HEK293 (cell line): ENCODE measurements at regions not wholly inside any gene's neighbourhood (a gene's known extent, or its start where the extent isn't known, plus 50 kb on each side); places are given as distances from the start of the nearest gene placed in this dataset.

ENCODE experiments used
- CTCF ChIA-PET: fragments of 350-600 bp; formaldehyde crosslinking; extraction: SDS; loops from one replicate; lab custom pipeline; 2021; ENCODE audit warnings: antibody characterized with exemption; lab: Yijun Ruan, JAX
- POLR2A ChIA-PET: fragments of 300-600 bp; formaldehyde crosslinking; extraction: SDS; loops from one replicate; lab custom pipeline; 2020; ENCODE audit warnings: antibody characterized with exemption, inconsistent platforms; lab: Yijun Ruan, JAX
- H3K27ac ChIP-seq: fragments of 200-500 bp; sonication (Bioruptor generic); 2 replicates; pipeline ENCODE4 v1.5.1; 2014; ENCODE audit warnings: low read depth, low read length, control low read depth, inconsistent platforms; ENCODE audit errors: extremely low read depth
- H3K36me3 ChIP-seq, 2 experiments: fragments of 200-500 bp in 1 of 2; sonication (Bioruptor generic) in 1 of 2; 1 replicate in 1 of 2; 2 replicates in 1 of 2; pipeline ENCODE4 v1.5.1; 2014 to 2017; ENCODE audit warnings: inconsistent platforms in 2 of 2, low read length in 2 of 2; ENCODE audit not compliant: control insufficient read depth in 2 of 2, insufficient read depth in 1 of 2
- H3K4me1 ChIP-seq: fragments of 200-500 bp; sonication (Bioruptor generic); 2 replicates; pipeline ENCODE4 v1.5.1; 2014; ENCODE audit warnings: mild to moderate bottlenecking, low read length, inconsistent platforms; ENCODE audit not compliant: control insufficient read depth, insufficient read depth
- H3K4me3 ChIP-seq: 2 replicates; pipeline ENCODE4 v1.5.1; 2011; ENCODE audit warnings: low read depth, mild to moderate bottlenecking, control low read depth, low read length, moderate library complexity
- H3K9me3 ChIP-seq: fragments of 200-500 bp; sonication (Bioruptor generic); 2 replicates; pipeline ENCODE4 v1.5.1; 2014; ENCODE audit warnings: low read depth, low read length, inconsistent platforms; ENCODE audit not compliant: control insufficient read depth, insufficient read depth
- FEZF1 ChIP-seq: fragments of 450-650 bp; formaldehyde crosslinking; IDR thresholded peaks from 2 replicates; pipeline ENCODE4 v1.5.1; 2016; ENCODE audit warnings: missing biosample characterization, missing genetic modification characterization
- HOXD13 ChIP-seq: sonication (generic); formaldehyde crosslinking; IDR thresholded peaks from 2 replicates; pipeline ENCODE4 v1.8.0; 2022; ENCODE audit warnings: missing genetic modification reagents, borderline replicate concordance
- KLF9 ChIP-seq: fragments of 450-650 bp; formaldehyde crosslinking; IDR thresholded peaks from 2 replicates; pipeline ENCODE4 v1.5.1; 2016; ENCODE audit warnings: missing biosample characterization, missing genetic modification characterization, low read depth
- SETDB1 ChIP-seq: IDR thresholded peaks from one replicate; pipeline ENCODE4 v1.6.1; 2017; ENCODE audit warnings: mild to moderate bottlenecking, low read length, moderate library complexity, mixed read lengths; ENCODE audit not compliant: insufficient read length
- YY2 ChIP-seq: fragments of 450-650 bp; formaldehyde crosslinking; IDR thresholded peaks from 2 replicates; pipeline ENCODE4 v1.5.1; 2016; ENCODE audit warnings: missing biosample characterization, missing genetic modification characterization
- ZNF138 ChIP-seq: fragments of 450-650 bp; formaldehyde crosslinking; IDR thresholded peaks from 2 replicates; pipeline ENCODE4 v1.5.1; 2016; ENCODE audit warnings: missing biosample characterization, missing genetic modification characterization, borderline replicate concordance
- ZNF521 ChIP-seq: fragments of 450-650 bp; formaldehyde crosslinking; IDR thresholded peaks from 2 replicates; pipeline ENCODE4 v1.5.1; 2017; ENCODE audit warnings: missing biosample characterization, mild to moderate bottlenecking, missing genetic modification characterization
- ZNF544 ChIP-seq: fragments of 450-650 bp; formaldehyde crosslinking; IDR thresholded peaks from 2 replicates; pipeline ENCODE4 v1.5.0; 2017; ENCODE audit warnings: missing biosample characterization, missing genetic modification characterization
- ZNF571 ChIP-seq: fragments of 450-650 bp; formaldehyde crosslinking; IDR thresholded peaks from 2 replicates; pipeline ENCODE4 v1.5.0; 2017; ENCODE audit warnings: missing biosample characterization, missing genetic modification characterization
- ZNF664 ChIP-seq: fragments of 450-650 bp; formaldehyde crosslinking; IDR thresholded peaks from 2 replicates; pipeline ENCODE4 v1.5.1; 2016; ENCODE audit warnings: missing biosample characterization, missing genetic modification characterization
- ZNF701 ChIP-seq: fragments of 450-650 bp; formaldehyde crosslinking; IDR thresholded peaks from 2 replicates; pipeline ENCODE4 v1.5.1; 2016; ENCODE audit warnings: missing biosample characterization, missing genetic modification characterization
- ZNF707 ChIP-seq: fragments of 450-650 bp; formaldehyde crosslinking; IDR thresholded peaks from 2 replicates; pipeline ENCODE4 v1.5.1; 2016; ENCODE audit warnings: missing biosample characterization, missing genetic modification characterization
- TF ChIP-seq, protein P1 (sequence below): fragments of 450-650 bp; formaldehyde crosslinking; IDR thresholded peaks from 2 replicates; pipeline ENCODE4 v1.5.1; 2016; ENCODE audit warnings: missing biosample characterization, missing genetic modification characterization
- TF ChIP-seq, protein P2 (sequence below): fragments of 450-650 bp; formaldehyde crosslinking; IDR thresholded peaks from 2 replicates; pipeline ENCODE4 v1.5.1; 2016; ENCODE audit warnings: missing biosample characterization, missing genetic modification characterization
- TF ChIP-seq, protein P3 (sequence below): fragments of 450-650 bp; formaldehyde crosslinking; IDR thresholded peaks from 2 replicates; pipeline ENCODE4 v1.5.1; 2016; ENCODE audit warnings: missing biosample characterization, missing genetic modification characterization
- TF ChIP-seq, protein P4 (sequence below): fragments of 450-650 bp; IDR thresholded peaks from 2 replicates; pipeline ENCODE4 v1.5.1; 2018; ENCODE audit warnings: missing biosample characterization, missing genetic modification characterization
- TF ChIP-seq, protein P5 (sequence below): sonication (generic); formaldehyde crosslinking; IDR thresholded peaks from 2 replicates; pipeline ENCODE4 v1.8.1; 2022; ENCODE audit warnings: mild to moderate bottlenecking, moderate library complexity, missing genetic modification reagents
- TF ChIP-seq, protein P6 (sequence below): fragments of 450-650 bp; formaldehyde crosslinking; IDR thresholded peaks from 2 replicates; pipeline ENCODE4 v1.5.0; 2017; ENCODE audit warnings: missing biosample characterization, missing genetic modification characterization, borderline replicate concordance
- TF ChIP-seq, protein P7 (sequence below): fragments of 450-650 bp; formaldehyde crosslinking; IDR thresholded peaks from 2 replicates; pipeline ENCODE4 v1.5.1; 2016; ENCODE audit warnings: missing biosample characterization, missing genetic modification characterization

- POLR2A ChIA-PET = no interaction called here
- CTCF ChIA-PET = no interaction called here
- H3K36me3 ChIP-seq = no peaks in the 10 kb centered on the region
Observed at GRCh38 chr10:130495891-130496636, 359.9 kb downstream of the GLRX3 start.

GRCh38 chr10:130497056-130498010, 361.1 kb downstream of the GLRX3 start:
- CTCF ChIA-PET = no interaction called here
- Histone ChIP-seq H3K27ac (no peak overlapping the region), H3K36me3 (no peaks in the 10 kb centered on the region), H3K4me1 (no peaks in the 10 kb centered on the region), H3K4me3 (no peak overlapping the region), H3K9me3 (no peaks in the 10 kb centered on the region)
- POLR2A ChIA-PET = no interaction called here
- TF ChIP-seq ZNF571 (tag by site-specific recombination) (no peak), SETDB1 (no peak), HOXD13 (CRISPR knock-in tag) (no peak), KLF9 (tag by site-specific recombination) (no peak), ZNF138 (tag by site-specific recombination) (no peak)
- TF ChIP-seq, protein P1, sequence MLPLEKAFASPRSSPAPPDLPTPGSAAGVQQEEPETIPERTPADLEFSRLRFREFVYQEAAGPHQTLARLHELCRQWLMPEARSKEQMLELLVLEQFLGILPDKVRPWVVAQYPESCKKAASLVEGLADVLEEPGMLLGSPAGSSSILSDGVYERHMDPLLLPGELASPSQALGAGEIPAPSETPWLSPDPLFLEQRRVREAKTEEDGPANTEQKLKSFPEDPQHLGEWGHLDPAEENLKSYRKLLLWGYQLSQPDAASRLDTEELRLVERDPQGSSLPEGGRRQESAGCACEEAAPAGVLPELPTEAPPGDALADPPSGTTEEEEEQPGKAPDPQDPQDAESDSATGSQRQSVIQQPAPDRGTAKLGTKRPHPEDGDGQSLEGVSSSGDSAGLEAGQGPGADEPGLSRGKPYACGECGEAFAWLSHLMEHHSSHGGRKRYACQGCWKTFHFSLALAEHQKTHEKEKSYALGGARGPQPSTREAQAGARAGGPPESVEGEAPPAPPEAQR = no peak
- TF ChIP-seq, protein P2, sequence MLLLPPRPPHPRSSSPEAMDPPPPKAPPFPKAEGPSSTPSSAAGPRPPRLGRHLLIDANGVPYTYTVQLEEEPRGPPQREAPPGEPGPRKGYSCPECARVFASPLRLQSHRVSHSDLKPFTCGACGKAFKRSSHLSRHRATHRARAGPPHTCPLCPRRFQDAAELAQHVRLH = no peak
- TF ChIP-seq, protein P3, sequence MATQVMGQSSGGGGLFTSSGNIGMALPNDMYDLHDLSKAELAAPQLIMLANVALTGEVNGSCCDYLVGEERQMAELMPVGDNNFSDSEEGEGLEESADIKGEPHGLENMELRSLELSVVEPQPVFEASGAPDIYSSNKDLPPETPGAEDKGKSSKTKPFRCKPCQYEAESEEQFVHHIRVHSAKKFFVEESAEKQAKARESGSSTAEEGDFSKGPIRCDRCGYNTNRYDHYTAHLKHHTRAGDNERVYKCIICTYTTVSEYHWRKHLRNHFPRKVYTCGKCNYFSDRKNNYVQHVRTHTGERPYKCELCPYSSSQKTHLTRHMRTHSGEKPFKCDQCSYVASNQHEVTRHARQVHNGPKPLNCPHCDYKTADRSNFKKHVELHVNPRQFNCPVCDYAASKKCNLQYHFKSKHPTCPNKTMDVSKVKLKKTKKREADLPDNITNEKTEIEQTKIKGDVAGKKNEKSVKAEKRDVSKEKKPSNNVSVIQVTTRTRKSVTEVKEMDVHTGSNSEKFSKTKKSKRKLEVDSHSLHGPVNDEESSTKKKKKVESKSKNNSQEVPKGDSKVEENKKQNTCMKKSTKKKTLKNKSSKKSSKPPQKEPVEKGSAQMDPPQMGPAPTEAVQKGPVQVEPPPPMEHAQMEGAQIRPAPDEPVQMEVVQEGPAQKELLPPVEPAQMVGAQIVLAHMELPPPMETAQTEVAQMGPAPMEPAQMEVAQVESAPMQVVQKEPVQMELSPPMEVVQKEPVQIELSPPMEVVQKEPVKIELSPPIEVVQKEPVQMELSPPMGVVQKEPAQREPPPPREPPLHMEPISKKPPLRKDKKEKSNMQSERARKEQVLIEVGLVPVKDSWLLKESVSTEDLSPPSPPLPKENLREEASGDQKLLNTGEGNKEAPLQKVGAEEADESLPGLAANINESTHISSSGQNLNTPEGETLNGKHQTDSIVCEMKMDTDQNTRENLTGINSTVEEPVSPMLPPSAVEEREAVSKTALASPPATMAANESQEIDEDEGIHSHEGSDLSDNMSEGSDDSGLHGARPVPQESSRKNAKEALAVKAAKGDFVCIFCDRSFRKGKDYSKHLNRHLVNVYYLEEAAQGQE (tag by site-specific recombination) = no peak

More at GRCh38 chr10:130495891-130496636, 359.9 kb downstream of the GLRX3 start:
- TF ChIP-seq ZNF701 (tag by site-specific recombination) = no peak
- TF ChIP-seq, protein P4, sequence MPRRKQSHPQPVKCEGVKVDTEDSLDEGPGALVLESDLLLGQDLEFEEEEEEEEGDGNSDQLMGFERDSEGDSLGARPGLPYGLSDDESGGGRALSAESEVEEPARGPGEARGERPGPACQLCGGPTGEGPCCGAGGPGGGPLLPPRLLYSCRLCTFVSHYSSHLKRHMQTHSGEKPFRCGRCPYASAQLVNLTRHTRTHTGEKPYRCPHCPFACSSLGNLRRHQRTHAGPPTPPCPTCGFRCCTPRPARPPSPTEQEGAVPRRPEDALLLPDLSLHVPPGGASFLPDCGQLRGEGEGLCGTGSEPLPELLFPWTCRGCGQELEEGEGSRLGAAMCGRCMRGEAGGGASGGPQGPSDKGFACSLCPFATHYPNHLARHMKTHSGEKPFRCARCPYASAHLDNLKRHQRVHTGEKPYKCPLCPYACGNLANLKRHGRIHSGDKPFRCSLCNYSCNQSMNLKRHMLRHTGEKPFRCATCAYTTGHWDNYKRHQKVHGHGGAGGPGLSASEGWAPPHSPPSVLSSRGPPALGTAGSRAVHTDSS (tag by site-specific recombination) = no peak
- no peak for TF ChIP-seq ZNF707 (tag by site-specific recombination)
- TF ChIP-seq YY2 (tag by site-specific recombination) = no peak
- TF ChIP-seq ZNF664 = no peak
- TF ChIP-seq ZNF521 = no peak
- no peak for TF ChIP-seq ZNF544 (tag by site-specific recombination)
- no peak for TF ChIP-seq FEZF1 (tag by site-specific recombination)
- TF ChIP-seq, protein P5, sequence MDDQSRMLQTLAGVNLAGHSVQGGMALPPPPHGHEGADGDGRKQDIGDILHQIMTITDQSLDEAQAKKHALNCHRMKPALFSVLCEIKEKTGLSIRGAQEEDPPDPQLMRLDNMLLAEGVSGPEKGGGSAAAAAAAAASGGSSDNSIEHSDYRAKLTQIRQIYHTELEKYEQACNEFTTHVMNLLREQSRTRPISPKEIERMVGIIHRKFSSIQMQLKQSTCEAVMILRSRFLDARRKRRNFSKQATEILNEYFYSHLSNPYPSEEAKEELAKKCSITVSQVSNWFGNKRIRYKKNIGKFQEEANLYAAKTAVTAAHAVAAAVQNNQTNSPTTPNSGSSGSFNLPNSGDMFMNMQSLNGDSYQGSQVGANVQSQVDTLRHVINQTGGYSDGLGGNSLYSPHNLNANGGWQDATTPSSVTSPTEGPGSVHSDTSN (CRISPR knock-in tag) = no peak
- TF ChIP-seq, protein P6, sequence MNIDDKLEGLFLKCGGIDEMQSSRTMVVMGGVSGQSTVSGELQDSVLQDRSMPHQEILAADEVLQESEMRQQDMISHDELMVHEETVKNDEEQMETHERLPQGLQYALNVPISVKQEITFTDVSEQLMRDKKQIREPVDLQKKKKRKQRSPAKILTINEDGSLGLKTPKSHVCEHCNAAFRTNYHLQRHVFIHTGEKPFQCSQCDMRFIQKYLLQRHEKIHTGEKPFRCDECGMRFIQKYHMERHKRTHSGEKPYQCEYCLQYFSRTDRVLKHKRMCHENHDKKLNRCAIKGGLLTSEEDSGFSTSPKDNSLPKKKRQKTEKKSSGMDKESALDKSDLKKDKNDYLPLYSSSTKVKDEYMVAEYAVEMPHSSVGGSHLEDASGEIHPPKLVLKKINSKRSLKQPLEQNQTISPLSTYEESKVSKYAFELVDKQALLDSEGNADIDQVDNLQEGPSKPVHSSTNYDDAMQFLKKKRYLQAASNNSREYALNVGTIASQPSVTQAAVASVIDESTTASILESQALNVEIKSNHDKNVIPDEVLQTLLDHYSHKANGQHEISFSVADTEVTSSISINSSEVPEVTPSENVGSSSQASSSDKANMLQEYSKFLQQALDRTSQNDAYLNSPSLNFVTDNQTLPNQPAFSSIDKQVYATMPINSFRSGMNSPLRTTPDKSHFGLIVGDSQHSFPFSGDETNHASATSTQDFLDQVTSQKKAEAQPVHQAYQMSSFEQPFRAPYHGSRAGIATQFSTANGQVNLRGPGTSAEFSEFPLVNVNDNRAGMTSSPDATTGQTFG (tag by site-specific recombination) = no peak
- TF ChIP-seq, protein P7, sequence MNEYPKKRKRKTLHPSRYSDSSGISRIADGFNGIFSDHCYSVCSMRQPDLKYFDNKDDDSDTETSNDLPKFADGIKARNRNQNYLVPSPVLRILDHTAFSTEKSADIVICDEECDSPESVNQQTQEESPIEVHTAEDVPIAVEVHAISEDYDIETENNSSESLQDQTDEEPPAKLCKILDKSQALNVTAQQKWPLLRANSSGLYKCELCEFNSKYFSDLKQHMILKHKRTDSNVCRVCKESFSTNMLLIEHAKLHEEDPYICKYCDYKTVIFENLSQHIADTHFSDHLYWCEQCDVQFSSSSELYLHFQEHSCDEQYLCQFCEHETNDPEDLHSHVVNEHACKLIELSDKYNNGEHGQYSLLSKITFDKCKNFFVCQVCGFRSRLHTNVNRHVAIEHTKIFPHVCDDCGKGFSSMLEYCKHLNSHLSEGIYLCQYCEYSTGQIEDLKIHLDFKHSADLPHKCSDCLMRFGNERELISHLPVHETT (tag by site-specific recombination) = no peak
- TF ChIP-seq ZNF571 (tag by site-specific recombination) = no peak
- Histone ChIP-seq H3K4me1 (no peaks in the 10 kb centered on the region), H3K4me3 (no peak overlapping the region), H3K27ac (no peak overlapping the region), H3K9me3 (no peaks in the 10 kb centered on the region)
